A673 (cell line): ENCODE measurements at regions not wholly inside any gene's neighbourhood (a gene's known extent, or its start where the extent isn't known, plus 50 kb on each side); places are given as distances from the start of the nearest gene placed in this dataset.

Experiments
- BruUV-seq: library from RNA; stranded (reverse); fragments of 400-500 nt; replicated peaks from 2 replicates; lab custom pipeline; 2021; lab: Mats Ljungman, UMichigan
- CTCF ChIA-PET: fragments of 300-600 bp; sonication (Branson Sonifier 250); formaldehyde crosslinking; loops from one replicate; lab custom pipeline; 2022; ENCODE audit warnings: antibody characterized with exemption; lab: Charles Lee
- POLR2A ChIA-PET: fragments of 300-600 bp; sonication (Branson Sonifier 250); formaldehyde crosslinking; loops from one replicate; lab custom pipeline; 2022; ENCODE audit warnings: antibody characterized with exemption; ENCODE audit not compliant: low non-redundant PET; lab: Charles Lee
- DNase-seq: peaks from one replicate; pipeline ENCODE4 v3.0.0-alpha.2; 2015; ENCODE audit warnings: low spot score
- H3K27ac ChIP-seq: fragments of 200-600 bp; sonication (generic); 2 replicates; pipeline ENCODE4 v1.5.1; 2016; ENCODE audit warnings: mixed run types, low read depth, mild to moderate bottlenecking, mixed read lengths, antibody characterized with exemption, low read length; ENCODE audit not compliant: poor library complexity, severe bottlenecking
- H3K27me3 ChIP-seq: fragments of 200-600 bp; sonication (generic); replicated peaks from 2 replicates; pipeline ENCODE4 v1.6.1; 2017; ENCODE audit warnings: mixed run types, low read depth, mild to moderate bottlenecking, mixed read lengths, antibody characterized with exemption, low read length; ENCODE audit not compliant: insufficient read depth, poor library complexity
- H3K36me3 ChIP-seq: fragments of 200-600 bp; sonication (generic); 2 replicates; pipeline ENCODE4 v1.6.1; 2016; ENCODE audit warnings: mixed run types, mild to moderate bottlenecking, mixed read lengths, antibody characterized with exemption, low read length; ENCODE audit not compliant: insufficient read depth, poor library complexity, severe bottlenecking
- H3K4me1 ChIP-seq: fragments of 200-600 bp; sonication (generic); 2 replicates; pipeline ENCODE4 v1.6.1; 2017; ENCODE audit warnings: mixed run types, mild to moderate bottlenecking, mixed read lengths, antibody characterized with exemption, low read length; ENCODE audit not compliant: insufficient read depth, poor library complexity, severe bottlenecking
- H3K4me3 ChIP-seq: fragments of 200-600 bp; sonication (generic); 2 replicates; pipeline ENCODE4 v1.5.1; 2016; ENCODE audit warnings: low read depth, mixed run types, mild to moderate bottlenecking, mixed read lengths, low read length; ENCODE audit not compliant: poor library complexity, severe bottlenecking
- H3K9me3 ChIP-seq: fragments of 200-600 bp; sonication (generic); 2 replicates; pipeline ENCODE4 v1.6.1; 2016; ENCODE audit warnings: mixed run types, low read depth, mild to moderate bottlenecking, mixed read lengths, antibody characterized with exemption, low read length; ENCODE audit not compliant: poor library complexity, severe bottlenecking
- EZH2 ChIP-seq: fragments of 200-600 bp; sonication (generic); IDR thresholded peaks from 2 replicates; pipeline ENCODE4 v1.6.1; 2017; ENCODE audit warnings: borderline replicate concordance, low read depth, mild to moderate bottlenecking, mixed read lengths, antibody characterized with exemption, low read length; ENCODE audit not compliant: poor library complexity, severe bottlenecking
- intact Hi-C: fragments of 100-400 bp; cut with micrococcal nuclease; formaldehyde crosslinking; loops from one replicate; pipeline ENCODE4 v1.10.0; 2022; ENCODE audit not compliant: unreplicated experiment
- TF ChIP-seq, protein P1 (sequence below): fragments of 300-800, 200-600 bp; sonication (generic); conservative IDR thresholded peaks from 2 replicates; pipeline ENCODE4 v1.5.1; 2017; ENCODE audit warnings: low read depth, mild to moderate bottlenecking, antibody characterized with exemption, low read length, moderate library complexity, mixed read lengths

DNA sequence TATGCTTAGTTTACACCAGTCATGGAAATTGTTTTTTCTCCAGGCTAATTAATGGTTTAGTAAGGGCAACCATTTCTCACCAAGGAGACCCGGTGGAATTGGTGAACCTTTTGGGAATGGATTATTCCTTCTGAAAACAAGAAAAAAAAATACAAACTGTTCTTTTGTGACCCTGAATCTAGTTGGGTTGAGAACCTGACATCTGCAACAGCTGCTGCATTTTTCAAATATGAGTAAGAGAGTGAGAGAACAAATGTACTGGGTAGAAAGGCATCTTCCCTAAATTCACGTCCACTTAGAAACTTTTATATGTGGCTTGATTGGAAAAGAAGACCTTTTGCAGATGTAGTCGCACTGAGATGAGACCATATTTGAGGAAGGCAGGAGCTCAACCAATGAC, 553.4 kb upstream of the EPHA7 start:
- Histone ChIP-seq H3K36me3 (no peaks in the 10 kb centered on the region), H3K4me1 (no peaks in the 10 kb centered on the region), H3K9me3 (no peaks in the 10 kb centered on the region), H3K4me3 (no peak overlapping the region), H3K27me3 (no peaks in the 10 kb centered on the region), H3K27ac (no peak overlapping the region)
- ChIA-PET POLR2A (no interaction called here), CTCF (no interaction called here)
- TF ChIP-seq, protein P1, sequence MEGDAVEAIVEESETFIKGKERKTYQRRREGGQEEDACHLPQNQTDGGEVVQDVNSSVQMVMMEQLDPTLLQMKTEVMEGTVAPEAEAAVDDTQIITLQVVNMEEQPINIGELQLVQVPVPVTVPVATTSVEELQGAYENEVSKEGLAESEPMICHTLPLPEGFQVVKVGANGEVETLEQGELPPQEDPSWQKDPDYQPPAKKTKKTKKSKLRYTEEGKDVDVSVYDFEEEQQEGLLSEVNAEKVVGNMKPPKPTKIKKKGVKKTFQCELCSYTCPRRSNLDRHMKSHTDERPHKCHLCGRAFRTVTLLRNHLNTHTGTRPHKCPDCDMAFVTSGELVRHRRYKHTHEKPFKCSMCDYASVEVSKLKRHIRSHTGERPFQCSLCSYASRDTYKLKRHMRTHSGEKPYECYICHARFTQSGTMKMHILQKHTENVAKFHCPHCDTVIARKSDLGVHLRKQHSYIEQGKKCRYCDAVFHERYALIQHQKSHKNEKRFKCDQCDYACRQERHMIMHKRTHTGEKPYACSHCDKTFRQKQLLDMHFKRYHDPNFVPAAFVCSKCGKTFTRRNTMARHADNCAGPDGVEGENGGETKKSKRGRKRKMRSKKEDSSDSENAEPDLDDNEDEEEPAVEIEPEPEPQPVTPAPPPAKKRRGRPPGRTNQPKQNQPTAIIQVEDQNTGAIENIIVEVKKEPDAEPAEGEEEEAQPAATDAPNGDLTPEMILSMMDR = no peak
- TF ChIP-seq EZH2 = no peak
- BruUV-seq = no TSS peak
- intact Hi-C loops = no loop called here
- DNase-seq = no peak

DNA sequence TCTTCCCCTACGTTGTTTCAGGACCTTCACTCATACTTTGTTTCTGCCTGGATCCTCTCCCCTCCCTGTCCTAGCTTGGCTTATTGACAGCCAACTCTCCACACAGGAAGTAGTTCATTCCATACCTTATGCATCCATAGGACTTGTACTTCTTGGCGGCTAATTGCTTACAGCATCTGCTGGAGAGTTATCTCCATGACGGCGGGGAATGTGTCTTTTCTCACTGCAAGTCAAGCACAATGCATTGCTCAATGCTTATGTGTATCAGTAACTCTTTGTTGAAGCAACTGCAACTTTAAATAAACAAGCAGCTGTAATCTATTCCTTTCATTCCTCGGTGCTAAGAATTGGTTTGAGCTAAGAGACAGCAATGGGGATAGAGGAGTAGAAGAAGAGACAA, 551.3 kb upstream of the EPHA7 start:
- intact Hi-C loops = no loop called here
- Histone ChIP-seq H3K9me3 (no peaks in the 10 kb centered on the region), H3K36me3 (no peaks in the 10 kb centered on the region), H3K27ac (no peak overlapping the region), H3K4me3 (no peak overlapping the region), H3K27me3 (no peaks in the 10 kb centered on the region), H3K4me1 (no peaks in the 10 kb centered on the region)
- CTCF ChIA-PET = no interaction called here
- BruUV-seq = no TSS peak
- TF ChIP-seq, protein P1 = no peak
- no peak for TF ChIP-seq EZH2
- no peak for DNase-seq
- POLR2A ChIA-PET = no interaction called here

DNA sequence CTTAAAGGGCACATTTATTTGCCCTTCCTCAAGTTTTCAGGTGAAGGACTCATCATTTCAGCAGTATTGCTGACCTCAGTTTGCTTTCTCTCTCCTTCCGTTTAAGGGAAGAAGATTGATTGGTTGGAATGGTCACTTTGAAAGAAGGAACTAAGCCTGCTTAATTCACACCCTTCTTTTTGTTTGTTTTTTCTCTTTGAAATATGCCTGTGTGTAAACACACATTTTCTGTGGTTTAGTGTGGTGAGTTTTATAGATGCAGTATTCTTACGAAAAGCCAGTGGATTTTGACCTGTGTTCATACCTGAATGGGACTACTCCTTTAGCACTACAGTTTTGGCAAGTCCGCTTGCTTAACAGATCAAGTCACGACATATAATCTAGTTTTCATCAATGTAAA, 548.8 kb upstream of the EPHA7 start:
- Histone ChIP-seq H3K27ac (no peak overlapping the region), H3K36me3 (no peaks in the 10 kb centered on the region), H3K9me3 (no peaks in the 10 kb centered on the region), H3K4me1 (no peaks in the 10 kb centered on the region), H3K27me3 (no peaks in the 10 kb centered on the region), H3K4me3 (no peak overlapping the region)
- no peak for DNase-seq
- ChIA-PET POLR2A (no interaction called here), CTCF (no interaction called here)
- intact Hi-C loops = no loop called here
- BruUV-seq = no TSS peak
- TF ChIP-seq, protein P1 = no peak
- TF ChIP-seq EZH2 = no peak
